Activated CD8-positive, alpha-beta T cell treated with anti-CD3 and anti-CD28 coated beads for 36 hours (primary cell): ENCODE measurements at regions not wholly inside any gene's neighbourhood (a gene's known extent, or its start where the extent isn't known, plus 50 kb on each side); places are given as distances from the start of the nearest gene placed in this dataset.

Experiments
- ATAC-seq: fragments of 200-7000 bp; cut with Tn5 transposase; one replicate; pipeline ENCODE4 v1.10.0; 2021; ENCODE audit warnings: mild to moderate bottlenecking, moderate library complexity
- CTCF ChIA-PET: fragments of 350-600 bp; sonication (Branson Sonifier 250); formaldehyde crosslinking; loops from one replicate; lab custom pipeline; 2021; ENCODE audit warnings: antibody characterized with exemption; lab: Charles Lee
- POLR2A ChIA-PET: fragments of 350-600 bp; sonication (Branson Sonifier 250); formaldehyde crosslinking; loops from one replicate; lab custom pipeline; 2021; ENCODE audit warnings: antibody characterized with exemption; lab: Charles Lee
- DNase-seq: peaks from one replicate; pipeline ENCODE4 v3.0.0-alpha.2; 2020
- H3K27ac Mint-ChIP-seq: one replicate; pipeline ENCODE4 v1.8.0; 2021; ENCODE audit warnings: mild to moderate bottlenecking, mixed read lengths
- H3K27me3 Mint-ChIP-seq: one replicate; pipeline ENCODE4 v1.8.0; 2021; ENCODE audit warnings: mixed read lengths
- H3K36me3 Mint-ChIP-seq: one replicate; pipeline ENCODE4 v1.8.0; 2021; ENCODE audit warnings: low read depth, mixed read lengths
- H3K4me1 Mint-ChIP-seq: one replicate; pipeline ENCODE4 v1.8.0; 2021; ENCODE audit warnings: low read depth, mixed read lengths
- H3K4me3 Mint-ChIP-seq: one replicate; pipeline ENCODE4 v1.8.0; 2021; ENCODE audit warnings: mild to moderate bottlenecking, moderate library complexity, mixed read lengths
- H3K9me3 Mint-ChIP-seq: one replicate; pipeline ENCODE4 v1.8.0; 2021; ENCODE audit warnings: mixed read lengths
- intact Hi-C: fragments of 100-400 bp; cut with micrococcal nuclease; formaldehyde crosslinking; loops from one replicate; pipeline ENCODE4 v1.10.0; 2022
- TF ChIP-seq, protein P1 (sequence below): fragments of 200-600 bp; IDR thresholded peaks from one replicate; pipeline ENCODE4 v1.8.0; 2022; ENCODE audit warnings: antibody characterized with exemption, mild to moderate bottlenecking

DNA sequence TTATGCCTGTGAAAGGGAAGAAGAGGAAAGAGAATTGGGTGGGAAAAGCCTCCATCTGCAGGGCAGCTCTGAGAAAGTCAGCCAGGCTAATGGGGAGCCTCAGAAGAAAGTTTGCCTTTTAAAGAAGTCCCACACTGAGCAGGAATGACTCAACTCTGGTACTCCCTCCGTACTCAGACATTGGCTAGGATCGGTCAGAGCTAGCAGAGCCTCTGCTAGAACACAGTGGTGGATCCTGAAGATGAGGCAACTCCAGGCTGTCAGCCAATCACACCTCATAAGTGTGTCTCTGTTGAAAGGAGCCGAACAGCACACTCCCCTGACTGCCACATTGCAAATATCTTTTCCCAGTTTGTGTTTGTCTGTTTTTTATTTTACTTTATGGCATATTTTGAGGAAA is 96.9 kb downstream of the HNRNPLL start:
- Mint-ChIP-seq H3K36me3 (no peaks in the 10 kb centered on the region), H3K9me3 (peaks cover 8% of the 10 kb centered on the region), H3K4me1 (peaks cover 3% of the 10 kb centered on the region), H3K27ac (no peak overlapping the region), H3K27me3 (peaks cover 8% of the 10 kb centered on the region), H3K4me3 (no peak overlapping the region)
- ATAC-seq (no peak), DNase-seq (no peak)
- intact Hi-C loops = no loop called here
- CTCF ChIA-PET = interaction anchor here (1.3 to 1.9 kb wide), 2 partner anchors 130 to 190 kb away, joined by 3 to 12 read pairs; no protein-coding TSS in a partner anchor
- TF ChIP-seq, protein P1, sequence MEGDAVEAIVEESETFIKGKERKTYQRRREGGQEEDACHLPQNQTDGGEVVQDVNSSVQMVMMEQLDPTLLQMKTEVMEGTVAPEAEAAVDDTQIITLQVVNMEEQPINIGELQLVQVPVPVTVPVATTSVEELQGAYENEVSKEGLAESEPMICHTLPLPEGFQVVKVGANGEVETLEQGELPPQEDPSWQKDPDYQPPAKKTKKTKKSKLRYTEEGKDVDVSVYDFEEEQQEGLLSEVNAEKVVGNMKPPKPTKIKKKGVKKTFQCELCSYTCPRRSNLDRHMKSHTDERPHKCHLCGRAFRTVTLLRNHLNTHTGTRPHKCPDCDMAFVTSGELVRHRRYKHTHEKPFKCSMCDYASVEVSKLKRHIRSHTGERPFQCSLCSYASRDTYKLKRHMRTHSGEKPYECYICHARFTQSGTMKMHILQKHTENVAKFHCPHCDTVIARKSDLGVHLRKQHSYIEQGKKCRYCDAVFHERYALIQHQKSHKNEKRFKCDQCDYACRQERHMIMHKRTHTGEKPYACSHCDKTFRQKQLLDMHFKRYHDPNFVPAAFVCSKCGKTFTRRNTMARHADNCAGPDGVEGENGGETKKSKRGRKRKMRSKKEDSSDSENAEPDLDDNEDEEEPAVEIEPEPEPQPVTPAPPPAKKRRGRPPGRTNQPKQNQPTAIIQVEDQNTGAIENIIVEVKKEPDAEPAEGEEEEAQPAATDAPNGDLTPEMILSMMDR = no peak
- POLR2A ChIA-PET = no interaction called here

DNA sequence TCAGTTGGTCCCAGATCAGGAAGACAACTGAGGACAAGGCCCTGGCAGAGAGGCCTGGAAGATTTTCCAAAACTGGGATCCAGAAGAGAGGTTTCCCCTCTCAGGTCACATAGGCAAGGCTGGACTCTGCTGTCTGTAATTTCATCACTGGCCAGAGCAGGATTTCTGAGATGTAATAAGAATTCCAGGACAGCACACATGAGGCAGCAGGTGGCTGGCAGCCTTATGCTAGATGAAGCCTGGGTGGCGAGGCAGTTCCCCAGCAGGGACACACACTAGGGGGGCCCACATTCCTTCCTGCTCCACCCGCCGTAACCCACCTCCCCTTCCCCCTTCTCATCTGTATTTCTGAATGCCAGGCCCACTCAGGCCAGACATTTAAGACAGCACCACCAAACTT is 98.6 kb downstream of the HNRNPLL start:
- Mint-ChIP-seq H3K36me3 (no peaks in the 10 kb centered on the region), H3K4me1 (peaks cover 3% of the 10 kb centered on the region), H3K9me3 (peaks cover 8% of the 10 kb centered on the region), H3K4me3 (no peak overlapping the region), H3K27me3 (peaks cover 10% of the 10 kb centered on the region), H3K27ac (no peak overlapping the region)
- ChIA-PET POLR2A (interaction anchor here (0.6 kb wide), 1 partner anchor 100 kb away, joined by 3 read pairs; no protein-coding TSS in a partner anchor), CTCF (interaction anchor here (1.1 kb wide), 1 partner anchor 188 kb away, joined by 6 read pairs; no protein-coding TSS in a partner anchor)
- intact Hi-C loops = no loop called here
- DNase-seq (no peak), ATAC-seq (no peak)
- TF ChIP-seq, protein P1 = no peak

DNA sequence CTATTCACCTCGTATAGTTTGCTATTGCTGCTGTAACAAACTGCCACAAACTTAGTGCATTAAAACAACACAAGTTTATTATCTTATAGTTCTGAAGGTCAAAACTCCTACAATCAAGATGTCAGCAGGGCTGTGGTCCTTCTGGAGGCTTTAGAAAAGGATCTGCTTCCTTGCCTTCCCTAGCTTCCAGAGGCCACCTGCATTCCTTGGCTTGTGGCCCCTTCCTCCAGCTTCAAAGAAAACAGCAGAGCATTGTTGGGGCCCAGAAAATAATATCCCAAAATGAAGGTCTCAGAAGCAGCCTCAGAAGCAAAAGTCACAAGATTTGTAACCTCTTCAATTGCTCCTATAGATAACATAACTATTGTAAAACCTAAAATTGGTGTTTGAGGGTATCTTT is 100.6 kb downstream of the HNRNPLL start:
- POLR2A ChIA-PET = interaction anchor here (1.1 kb wide), 1 partner anchor 25 kb away, joined by 5 read pairs; no protein-coding TSS in a partner anchor
- intact Hi-C loops = no loop called here
- ATAC-seq (no peak), DNase-seq (no peak)
- TF ChIP-seq, protein P1 = no peak
- CTCF ChIA-PET = interaction anchor here (1.5 kb wide), 1 partner anchor 8 kb away, joined by 4 read pairs; no protein-coding TSS in a partner anchor
- H3K4me3 Mint-ChIP-seq = no peak overlapping the region
- H3K27me3 Mint-ChIP-seq = peaks cover 6% of the 10 kb centered on the region
- no peak overlapping the region for H3K27ac Mint-ChIP-seq
- H3K4me1 Mint-ChIP-seq = peaks cover 5% of the 10 kb centered on the region
- no peaks in the 10 kb centered on the region for H3K36me3 Mint-ChIP-seq
- peaks cover 8% of the 10 kb centered on the region for H3K9me3 Mint-ChIP-seq

DNA sequence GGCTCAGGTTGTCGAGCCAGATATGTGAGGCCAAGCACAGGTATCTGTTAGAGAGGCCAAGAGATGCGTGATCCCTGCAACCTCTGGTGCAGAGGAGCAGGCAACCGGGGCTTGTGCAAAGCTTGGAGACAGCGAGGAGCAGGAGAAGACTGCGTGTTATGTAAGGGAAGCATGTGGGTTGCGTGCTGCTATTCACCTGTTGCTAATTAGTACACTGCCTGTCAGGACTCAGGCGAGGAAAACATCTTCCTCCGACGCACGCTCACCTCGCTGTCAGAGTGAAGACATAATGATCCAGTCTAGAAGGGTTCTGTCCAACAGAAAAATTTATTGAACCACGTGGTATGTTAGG is 102.5 kb downstream of the HNRNPLL start:
- H3K27ac Mint-ChIP-seq = no peak overlapping the region
- no peak for ATAC-seq

More for the DNA sequence above, 102.5 kb downstream of the HNRNPLL start:
- POLR2A ChIA-PET = interaction anchor here (0.6 kb wide), 1 partner anchor 1071 kb away, joined by 3 read pairs; no protein-coding TSS in a partner anchor
- TF ChIP-seq, protein P1 = no peak
- Mint-ChIP-seq H3K27me3 (peaks cover 5% of the 10 kb centered on the region), H3K9me3 (peaks cover 3% of the 10 kb centered on the region), H3K4me3 (no peak overlapping the region), H3K4me1 (peaks cover 5% of the 10 kb centered on the region), H3K36me3 (no peaks in the 10 kb centered on the region)
- CTCF ChIA-PET = interaction anchor here (2.6 kb wide), 1 partner anchor 8 kb away, joined by 12 read pairs; no protein-coding TSS in a partner anchor
- intact Hi-C loops = no loop called here
- no peak for DNase-seq
